Nephron (organoid): ENCODE measurements at regions not wholly inside any gene's neighbourhood (a gene's known extent, or its start where the extent isn't known, plus 50 kb on each side); places are given as distances from the start of the nearest gene placed in this dataset.

Experiments used
- H3K27ac Mint-ChIP-seq, 3 experiments: 2 replicates each; pipeline ENCODE4 v1.8.0; 2020; ENCODE audit warnings: mixed read lengths in 3 of 3, mild to moderate bottlenecking in 2 of 3, moderate library complexity in 1 of 3
- H3K27me3 Mint-ChIP-seq: 2 replicates; pipeline ENCODE4 v1.8.0; 2021; ENCODE audit warnings: low read depth, mild to moderate bottlenecking, moderate library complexity, mixed read lengths
- H3K36me3 Mint-ChIP-seq: 2 replicates; pipeline ENCODE4 v1.8.0; 2020; ENCODE audit warnings: low read depth, mixed read lengths
- H3K4me1 Mint-ChIP-seq: 2 replicates; pipeline ENCODE4 v1.8.0; 2020; ENCODE audit warnings: mixed read lengths
- H3K4me3 Mint-ChIP-seq, 3 experiments: 2 replicates each; pipeline ENCODE4 v1.8.0; 2020; ENCODE audit warnings: mild to moderate bottlenecking in 3 of 3, mixed read lengths in 3 of 3, moderate library complexity in 2 of 3
- H3K9me3 Mint-ChIP-seq: 2 replicates; pipeline ENCODE4 v1.8.0; 2020; ENCODE audit warnings: mixed read lengths
- TF ChIP-seq, protein P1 (sequence below), 3 experiments: fragments of 200-600 bp; sonication (generic); IDR thresholded peaks; one replicate each; pipeline ENCODE4 v1.5.0; 2021; ENCODE audit warnings: antibody characterized with exemption in 3 of 3; ENCODE audit not compliant: unreplicated experiment in 3 of 3

DNA sequence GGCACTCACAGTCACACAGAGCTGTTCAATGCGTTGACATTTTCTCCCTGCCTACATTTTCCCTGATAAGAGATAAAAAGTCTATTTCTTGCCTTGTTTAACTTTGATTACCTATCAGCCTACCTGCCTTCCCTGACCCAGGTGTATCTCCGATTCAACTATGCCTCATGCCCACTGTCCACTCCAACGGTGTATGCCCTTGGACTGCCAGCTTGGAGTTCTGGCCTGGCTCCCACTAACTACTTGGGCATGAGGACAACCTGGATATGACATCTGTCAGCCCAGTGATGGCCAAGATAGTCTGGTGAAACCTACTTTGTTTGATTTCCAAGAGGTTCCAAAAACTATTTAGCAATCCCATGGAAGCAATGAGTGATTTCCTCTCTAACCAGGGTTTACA lies 93.0 kb upstream of the PELI2 start:
- peaks cover 2% of the 10 kb centered on the region for H3K9me3 Mint-ChIP-seq
- no peak overlapping the region for H3K4me3 Mint-ChIP-seq
- no peak overlapping the region for H3K27ac Mint-ChIP-seq
- H3K4me1 Mint-ChIP-seq = peaks cover 19% of the 10 kb centered on the region
- no peaks in the 10 kb centered on the region for H3K36me3 Mint-ChIP-seq
- TF ChIP-seq, protein P1, sequence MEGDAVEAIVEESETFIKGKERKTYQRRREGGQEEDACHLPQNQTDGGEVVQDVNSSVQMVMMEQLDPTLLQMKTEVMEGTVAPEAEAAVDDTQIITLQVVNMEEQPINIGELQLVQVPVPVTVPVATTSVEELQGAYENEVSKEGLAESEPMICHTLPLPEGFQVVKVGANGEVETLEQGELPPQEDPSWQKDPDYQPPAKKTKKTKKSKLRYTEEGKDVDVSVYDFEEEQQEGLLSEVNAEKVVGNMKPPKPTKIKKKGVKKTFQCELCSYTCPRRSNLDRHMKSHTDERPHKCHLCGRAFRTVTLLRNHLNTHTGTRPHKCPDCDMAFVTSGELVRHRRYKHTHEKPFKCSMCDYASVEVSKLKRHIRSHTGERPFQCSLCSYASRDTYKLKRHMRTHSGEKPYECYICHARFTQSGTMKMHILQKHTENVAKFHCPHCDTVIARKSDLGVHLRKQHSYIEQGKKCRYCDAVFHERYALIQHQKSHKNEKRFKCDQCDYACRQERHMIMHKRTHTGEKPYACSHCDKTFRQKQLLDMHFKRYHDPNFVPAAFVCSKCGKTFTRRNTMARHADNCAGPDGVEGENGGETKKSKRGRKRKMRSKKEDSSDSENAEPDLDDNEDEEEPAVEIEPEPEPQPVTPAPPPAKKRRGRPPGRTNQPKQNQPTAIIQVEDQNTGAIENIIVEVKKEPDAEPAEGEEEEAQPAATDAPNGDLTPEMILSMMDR (IDR thresholded peaks at IDR 0.05; ENCODE audit: unreplicated experiment in 3 of 3) = no peak
- no peaks in the 10 kb centered on the region for H3K27me3 Mint-ChIP-seq

GRCh38 chr14:56026506-56026905 lies 91.7 kb upstream of the PELI2 start:
- H3K36me3 Mint-ChIP-seq = no peaks in the 10 kb centered on the region
- peaks cover 19% of the 10 kb centered on the region for H3K4me1 Mint-ChIP-seq
- no peak overlapping the region for H3K27ac Mint-ChIP-seq
- no peaks in the 10 kb centered on the region for H3K27me3 Mint-ChIP-seq
- H3K9me3 Mint-ChIP-seq = no peaks in the 10 kb centered on the region
- no peak overlapping the region for H3K4me3 Mint-ChIP-seq
- TF ChIP-seq, protein P1 (IDR thresholded peaks at IDR 0.05; ENCODE audit: unreplicated experiment in 3 of 3) = no peak

- TF ChIP-seq, protein P1 (IDR thresholded peaks at IDR 0.05; ENCODE audit: unreplicated experiment in 3 of 3) = no peak
- Mint-ChIP-seq H3K27ac (peak overlapping the region in 2 of 3 experiments; percentile 24 to 66), H3K9me3 (no peaks in the 10 kb centered on the region), H3K4me3 (no peak overlapping the region), H3K36me3 (no peaks in the 10 kb centered on the region), H3K27me3 (no peaks in the 10 kb centered on the region), H3K4me1 (peaks cover 19% of the 10 kb centered on the region)
These were observed 90.8 kb upstream of the PELI2 start for GRCh38 chr14:56027421-56027820.

DNA sequence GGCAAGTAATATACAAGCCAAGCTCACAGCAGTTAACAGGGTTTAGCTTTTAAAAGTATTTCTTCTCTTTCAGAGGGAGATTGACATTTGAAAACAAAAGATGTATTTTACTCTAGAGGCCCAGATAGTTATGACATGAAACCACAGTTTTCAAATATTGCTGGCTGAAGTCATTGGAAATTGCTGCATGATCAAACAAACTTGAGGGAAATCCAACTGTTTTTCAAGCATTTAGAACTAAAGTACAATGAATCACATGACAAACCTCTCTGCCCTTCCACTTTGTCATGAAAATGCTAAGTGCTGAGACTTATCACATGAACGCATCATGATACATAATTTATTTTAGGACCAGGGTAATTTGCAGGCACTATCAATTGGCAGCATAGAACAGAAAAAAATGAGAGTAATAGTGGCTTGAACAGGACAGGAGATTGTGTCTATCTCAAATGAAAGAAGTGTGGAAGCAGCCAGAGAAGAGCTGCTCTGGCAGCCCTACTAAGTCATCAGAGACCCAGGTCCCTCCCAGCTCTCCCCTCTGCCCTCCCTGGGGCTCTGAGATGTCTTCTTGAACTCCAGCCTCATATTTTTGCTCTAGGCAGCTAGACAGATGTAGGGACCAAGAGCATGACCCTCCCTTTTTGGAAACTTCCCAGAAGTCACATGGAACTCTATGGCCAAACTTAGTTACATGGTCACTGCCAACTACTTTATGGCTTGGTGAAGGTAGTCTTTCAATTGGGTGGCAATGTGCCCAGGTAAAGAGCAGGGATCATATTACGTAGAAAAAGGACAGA lies 90.1 kb upstream of the PELI2 start:
- H3K36me3 Mint-ChIP-seq = no peaks in the 10 kb centered on the region
- H3K4me3 Mint-ChIP-seq = peak overlapping the region in 1 of 3 experiments; percentile 14
- H3K27me3 Mint-ChIP-seq = no peaks in the 10 kb centered on the region
- H3K27ac Mint-ChIP-seq = peak overlapping the region in 2 of 3 experiments; percentile 24 to 66
- peaks cover 19% of the 10 kb centered on the region for H3K4me1 Mint-ChIP-seq
- TF ChIP-seq, protein P1 (IDR thresholded peaks at IDR 0.05; ENCODE audit: unreplicated experiment in 3 of 3) = no peak
- H3K9me3 Mint-ChIP-seq = no peaks in the 10 kb centered on the region

- no peaks in the 10 kb centered on the region for H3K36me3 Mint-ChIP-seq
- TF ChIP-seq, protein P1 (IDR thresholded peaks at IDR 0.05; ENCODE audit: unreplicated experiment in 3 of 3) = no peak
These were observed 81.9 kb upstream of the PELI2 start for GRCh38 chr14:56036353-56036752.

GRCh38 chr14:56040121-56040520 lies 78.1 kb upstream of the PELI2 start:
- Mint-ChIP-seq H3K9me3 (no peaks in the 10 kb centered on the region), H3K27me3 (no peaks in the 10 kb centered on the region), H3K27ac (no peak overlapping the region), H3K36me3 (no peaks in the 10 kb centered on the region), H3K4me1 (no peaks in the 10 kb centered on the region), H3K4me3 (no peak overlapping the region)
- TF ChIP-seq, protein P1 (IDR thresholded peaks at IDR 0.05; ENCODE audit: unreplicated experiment in 3 of 3) = no peak

More at GRCh38 chr14:56036353-56036752, 81.9 kb upstream of the PELI2 start:
- Mint-ChIP-seq H3K9me3 (no peaks in the 10 kb centered on the region), H3K4me1 (no peaks in the 10 kb centered on the region), H3K4me3 (no peak overlapping the region), H3K27me3 (no peaks in the 10 kb centered on the region), H3K27ac (no peak overlapping the region)
